ENCODE measurements at regions not wholly inside any gene's neighbourhood (a gene's known extent, or its start where the extent isn't known, plus 50 kb on each side); places are given as distances from the start of the nearest gene placed in this dataset.

- no peak for TF ChIP-seq CTCF (conservative IDR thresholded peaks at IDR 0.05)
- TF ChIP-seq ZFX (IDR thresholded peaks at IDR 0.05): no peak
Observed at GRCh38 chr7:47684728-47685127, 102.8 kb upstream of the TNS3 start.

Data from C4-2B (cell line).